Natural killer cell (primary cell): ENCODE measurements at regions not wholly inside any gene's neighbourhood (a gene's known extent, or its start where the extent isn't known, plus 50 kb on each side); places are given as distances from the start of the nearest gene placed in this dataset.

Experiments
- ATAC-seq, 3 donors: fragments of 150-1000 bp in 2 of 3; fragments of 200-7000 bp in 1 of 3; cut with Tn5 transposase; 1 replicate in 1 of 3; 2 replicates in 2 of 3; pipeline ENCODE4 v1.10.0; 2021; ENCODE audit warnings: mild to moderate bottlenecking in 2 of 3, moderate library complexity in 2 of 3
- DNase-seq, 2 donors: peaks; one replicate each; pipeline versions ENCODE4 v3.0.0 to v3.0.0-alpha.2; 2013 to 2021; ENCODE audit warnings: mixed read lengths in 1 of 2
- H3K27ac ChIP-seq: one replicate; pipeline ENCODE4 v1.5.1; 2013; ENCODE audit warnings: mild to moderate bottlenecking, low read length
- H3K27me3 ChIP-seq: one replicate; pipeline ENCODE4 v1.6.1; 2013; ENCODE audit warnings: low read length; ENCODE audit not compliant: control insufficient read depth, insufficient read depth
- H3K36me3 ChIP-seq: one replicate; pipeline ENCODE4 v1.6.1; 2013; ENCODE audit warnings: low read length; ENCODE audit not compliant: control insufficient read depth, insufficient read depth
- H3K4me1 ChIP-seq: one replicate; pipeline ENCODE4 v1.6.1; 2013; ENCODE audit warnings: low read length; ENCODE audit not compliant: control insufficient read depth, insufficient read depth
- H3K4me3 ChIP-seq: one replicate; pipeline ENCODE4 v1.5.1; 2013; ENCODE audit warnings: low read length
- H3K9me3 ChIP-seq: one replicate; pipeline ENCODE4 v1.6.1; 2013; ENCODE audit warnings: low read length; ENCODE audit not compliant: control insufficient read depth, insufficient read depth
- H3K27ac Mint-ChIP-seq, 2 donors: one replicate each; pipeline ENCODE4 v1.8.0; 2022; ENCODE audit warnings: mild to moderate bottlenecking in 2 of 2, mixed read lengths in 2 of 2, moderate library complexity in 1 of 2
- H3K27me3 Mint-ChIP-seq, 2 donors: one replicate each; pipeline ENCODE4 v1.8.0; 2022; ENCODE audit warnings: low read depth in 2 of 2, mixed read lengths in 2 of 2
- H3K36me3 Mint-ChIP-seq: one replicate; pipeline ENCODE4 v1.8.0; 2022; ENCODE audit warnings: mixed read lengths
- H3K4me1 Mint-ChIP-seq, 2 donors: one replicate each; pipeline ENCODE4 v1.8.0; 2022; ENCODE audit warnings: mixed read lengths in 2 of 2
- H3K4me3 Mint-ChIP-seq: one replicate; pipeline ENCODE4 v1.8.0; 2022; ENCODE audit warnings: mild to moderate bottlenecking, moderate library complexity, mixed read lengths
- H3K9me3 Mint-ChIP-seq, 2 donors: one replicate each; pipeline ENCODE4 v1.8.0; 2022; ENCODE audit warnings: mixed read lengths in 2 of 2
- WGBS: methylation state at CpG from one replicate; pipeline ENCODE4 v1.1.7; 2013; ENCODE audit warnings: missing lambda C conversion rate; ENCODE audit not compliant: insufficient coverage; 5-methylcytosine and 5-hydroxymethylcytosine counted together
- intact Hi-C: fragments of 100-400 bp; cut with micrococcal nuclease; formaldehyde crosslinking; loops from one replicate; pipeline ENCODE4 v1.14.2; 2022
- TF ChIP-seq, protein P1 (sequence below): fragments of 200-600 bp; IDR thresholded peaks from one replicate; pipeline ENCODE4 v1.8.0; 2022; ENCODE audit warnings: antibody characterized with exemption

DNA sequence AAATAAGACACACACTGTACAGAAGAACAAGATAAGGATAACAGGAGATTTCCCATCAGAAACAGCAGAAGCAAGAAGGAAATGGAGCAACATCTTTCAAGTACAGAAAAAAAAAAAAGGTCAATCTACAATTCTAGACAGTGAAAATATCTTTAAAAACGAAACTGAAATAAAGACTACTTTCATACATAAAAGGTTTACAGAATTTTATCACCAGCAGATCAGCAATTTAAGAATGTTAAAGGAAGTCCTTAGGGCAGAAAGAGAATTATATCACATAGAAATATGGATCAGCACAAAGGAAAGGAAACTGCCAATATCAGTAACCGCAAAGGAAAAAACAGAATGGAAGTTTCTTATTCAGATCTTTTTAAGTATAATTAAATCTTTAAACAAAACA is 931.0 kb downstream of the EPHA4 start:
- TF ChIP-seq, protein P1, sequence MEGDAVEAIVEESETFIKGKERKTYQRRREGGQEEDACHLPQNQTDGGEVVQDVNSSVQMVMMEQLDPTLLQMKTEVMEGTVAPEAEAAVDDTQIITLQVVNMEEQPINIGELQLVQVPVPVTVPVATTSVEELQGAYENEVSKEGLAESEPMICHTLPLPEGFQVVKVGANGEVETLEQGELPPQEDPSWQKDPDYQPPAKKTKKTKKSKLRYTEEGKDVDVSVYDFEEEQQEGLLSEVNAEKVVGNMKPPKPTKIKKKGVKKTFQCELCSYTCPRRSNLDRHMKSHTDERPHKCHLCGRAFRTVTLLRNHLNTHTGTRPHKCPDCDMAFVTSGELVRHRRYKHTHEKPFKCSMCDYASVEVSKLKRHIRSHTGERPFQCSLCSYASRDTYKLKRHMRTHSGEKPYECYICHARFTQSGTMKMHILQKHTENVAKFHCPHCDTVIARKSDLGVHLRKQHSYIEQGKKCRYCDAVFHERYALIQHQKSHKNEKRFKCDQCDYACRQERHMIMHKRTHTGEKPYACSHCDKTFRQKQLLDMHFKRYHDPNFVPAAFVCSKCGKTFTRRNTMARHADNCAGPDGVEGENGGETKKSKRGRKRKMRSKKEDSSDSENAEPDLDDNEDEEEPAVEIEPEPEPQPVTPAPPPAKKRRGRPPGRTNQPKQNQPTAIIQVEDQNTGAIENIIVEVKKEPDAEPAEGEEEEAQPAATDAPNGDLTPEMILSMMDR = no peak
- Mint-ChIP-seq H3K4me1 (no peaks in the 10 kb centered on the region), H3K27ac (no peak overlapping the region), H3K9me3 (peaks cover 2 to 3% of the 10 kb centered on the region in 2 donors), H3K4me3 (no peak overlapping the region), H3K36me3 (no peaks in the 10 kb centered on the region), H3K27me3 (no peaks in the 10 kb centered on the region)
- Histone ChIP-seq H3K27ac (no peak overlapping the region), H3K9me3 (no peaks in the 10 kb centered on the region), H3K27me3 (no peaks in the 10 kb centered on the region), H3K36me3 (no peaks in the 10 kb centered on the region), H3K4me3 (no peak overlapping the region), H3K4me1 (no peaks in the 10 kb centered on the region)
- ATAC-seq (no peak), DNase-seq (no peak)
- intact Hi-C loops = no loop called here
- no CpG with 5 or more reads among the region's 2 CpGs for WGBS

DNA sequence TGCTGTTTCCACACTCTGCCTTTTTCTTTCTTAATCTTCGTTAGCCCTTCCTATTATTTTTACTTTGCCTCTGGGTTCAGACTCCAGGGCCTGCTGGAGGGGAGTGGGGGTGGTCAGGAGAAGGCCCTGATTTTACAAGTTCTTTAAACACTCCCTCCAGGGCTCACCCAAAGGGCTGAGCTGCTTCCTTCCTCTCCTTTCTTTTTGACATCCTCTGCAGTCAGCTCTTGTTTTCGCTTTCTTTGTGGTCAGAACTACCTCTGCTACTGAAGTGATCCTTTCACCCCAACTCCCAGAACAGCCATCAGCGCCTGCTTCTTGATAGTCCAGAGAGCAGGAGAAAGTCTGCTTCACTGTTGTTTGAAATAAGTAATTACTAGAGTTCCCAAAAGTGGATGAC is 925.7 kb downstream of the EPHA4 start:
- Mint-ChIP-seq H3K27me3 (no peaks in the 10 kb centered on the region), H3K27ac (no peak overlapping the region), H3K4me1 (no peaks in the 10 kb centered on the region), H3K36me3 (no peaks in the 10 kb centered on the region), H3K9me3 (peaks cover 2 to 3% of the 10 kb centered on the region in 2 donors), H3K4me3 (no peak overlapping the region)
- Histone ChIP-seq H3K36me3 (no peaks in the 10 kb centered on the region), H3K27me3 (no peaks in the 10 kb centered on the region), H3K27ac (no peak overlapping the region), H3K9me3 (no peaks in the 10 kb centered on the region), H3K4me3 (no peak overlapping the region), H3K4me1 (no peaks in the 10 kb centered on the region)
- ATAC-seq = no peak
- WGBS = 20% methylated on average over 1 of the region's 3 CpGs
- TF ChIP-seq, protein P1 = no peak
- DNase-seq = no peak
- intact Hi-C loops = no loop called here

DNA sequence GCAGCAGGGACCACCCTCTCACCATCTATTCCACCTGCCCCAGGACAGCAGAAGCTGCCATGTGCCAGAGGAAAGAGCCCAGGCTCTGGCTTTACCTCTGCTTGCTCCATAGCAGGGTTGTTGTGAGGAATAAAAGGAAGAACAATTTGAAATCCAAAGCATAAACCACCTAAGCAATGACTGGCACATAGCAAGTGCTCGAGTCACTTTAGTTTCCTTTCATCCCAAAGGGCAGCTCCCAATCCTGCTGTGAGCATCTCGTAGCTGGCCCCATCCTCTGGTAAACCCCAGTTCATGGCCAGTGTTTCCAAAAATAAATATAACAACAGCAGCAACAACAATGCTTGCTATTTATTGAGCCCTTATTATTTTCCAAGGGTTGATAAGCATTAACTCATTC is 923.5 kb downstream of the EPHA4 start:
- Mint-ChIP-seq H3K27ac (no peak overlapping the region), H3K27me3 (peaks cover 0 to 2% of the 10 kb centered on the region in 2 donors), H3K4me3 (no peak overlapping the region), H3K9me3 (no peaks in the 10 kb centered on the region), H3K4me1 (no peaks in the 10 kb centered on the region), H3K36me3 (no peaks in the 10 kb centered on the region)
- H3K27ac ChIP-seq = no peak overlapping the region
- H3K9me3 ChIP-seq = no peaks in the 10 kb centered on the region
- no peak for DNase-seq
- 69% methylated on average over 2 of the region's 2 CpGs for WGBS
- no peaks in the 10 kb centered on the region for H3K4me1 ChIP-seq
- no peak overlapping the region for H3K4me3 ChIP-seq
- no peaks in the 10 kb centered on the region for H3K36me3 ChIP-seq
- ATAC-seq = no peak
- intact Hi-C loops = no loop called here
- no peaks in the 10 kb centered on the region for H3K27me3 ChIP-seq
- TF ChIP-seq, protein P1 = no peak

DNA sequence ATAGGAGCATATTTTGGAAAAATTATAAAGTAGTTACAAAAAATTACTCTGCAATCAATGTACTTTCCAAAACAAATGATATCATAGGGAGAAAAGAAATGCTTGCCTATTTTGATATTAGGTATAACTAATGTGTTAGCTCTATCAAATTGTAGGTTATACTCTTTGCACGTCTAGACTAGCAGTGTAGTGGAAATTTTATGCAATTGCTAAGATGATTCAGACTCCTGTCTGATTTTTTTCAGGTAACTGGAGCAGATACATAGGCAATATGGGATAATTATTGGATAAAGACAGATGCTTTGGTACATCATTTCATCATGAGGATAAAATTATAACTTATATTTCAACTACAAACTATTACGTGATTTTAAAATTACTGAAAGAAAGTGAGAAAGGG is 918.3 kb downstream of the EPHA4 start:
- Mint-ChIP-seq H3K36me3 (no peaks in the 10 kb centered on the region), H3K4me1 (no peaks in the 10 kb centered on the region), H3K4me3 (no peak overlapping the region), H3K27me3 (peaks cover 3 to 7% of the 10 kb centered on the region in 2 donors), H3K9me3 (peaks cover 0 to 2% of the 10 kb centered on the region in 2 donors), H3K27ac (no peak overlapping the region)
- Histone ChIP-seq H3K27ac (no peak overlapping the region), H3K4me1 (no peaks in the 10 kb centered on the region), H3K9me3 (no peaks in the 10 kb centered on the region), H3K36me3 (no peaks in the 10 kb centered on the region), H3K4me3 (no peak overlapping the region), H3K27me3 (no peaks in the 10 kb centered on the region)
- TF ChIP-seq, protein P1 = no peak
- intact Hi-C loops = no loop called here
- 87% methylated on average over 2 of the region's 2 CpGs for WGBS
- no peak for ATAC-seq
- DNase-seq = no peak
